ENCODE measurements at regions not wholly inside any gene's neighbourhood (a gene's known extent, or its start where the extent isn't known, plus 50 kb on each side); places are given as distances from the start of the nearest gene placed in this dataset.

- TF ChIP-seq EZH2 (IDR thresholded peaks at IDR 0.05; ENCODE audit: insufficient read depth, poor library complexity, severe bottlenecking) (no peak), EZH2phosphoT487 (IDR thresholded peaks at IDR 0.05; ENCODE audit: insufficient read depth, low read depth) (no peak)
Observed at GRCh38 chr18:2086439-2086838, 484.9 kb downstream of the METTL4 start.
